IMR-90 (cell line): ENCODE measurements at regions not wholly inside any gene's neighbourhood (a gene's known extent, or its start where the extent isn't known, plus 50 kb on each side); places are given as distances from the start of the nearest gene placed in this dataset.

Experiments used
- ATAC-seq: fragments of 200-7000 bp; cut with Tn5 transposase; 2 replicates; pipeline ENCODE4 v1.9.1; 2020; ENCODE audit warnings: low read depth, mild to moderate bottlenecking, moderate library complexity
- BruUV-seq: library from RNA; stranded (reverse); fragments of 400-500 nt; replicated peaks from 2 replicates; lab custom pipeline; 2021; lab: Mats Ljungman, UMichigan
- CTCF ChIA-PET: fragments of 300-600 bp; formaldehyde crosslinking; extraction: SDS; loops from one replicate; lab custom pipeline; 2021; ENCODE audit warnings: antibody characterized with exemption; lab: Yijun Ruan, JAX
- POLR2A ChIA-PET: fragments of 300-600 bp; sonication (Branson Sonifier 250); formaldehyde crosslinking; loops from one replicate; lab custom pipeline; 2022; ENCODE audit warnings: antibody characterized with exemption; ENCODE audit not compliant: unreplicated experiment; lab: Charles Lee
- DNase-seq: peaks from one replicate; pipeline ENCODE4 v3.0.0; 2013
- H2AFZ ChIP-seq: replicated peaks from 2 replicates; pipeline ENCODE3; 2013; ENCODE audit warnings: low read length, mild to moderate bottlenecking; ENCODE audit not compliant: poor library complexity
- H2AK5ac ChIP-seq: 2 replicates; pipeline ENCODE4 v1.6.1; 2013; ENCODE audit warnings: low read depth, low read length, inconsistent platforms
- H2AK9ac ChIP-seq: replicated peaks from 2 replicates; pipeline ENCODE3; 2013; ENCODE audit warnings: mild to moderate bottlenecking, low read depth, low read length, moderate library complexity; ENCODE audit not compliant: poor library complexity
- H2BK120ac ChIP-seq: 2 replicates; pipeline ENCODE4 v1.6.1; 2013; ENCODE audit warnings: low read depth, low read length, inconsistent platforms
- H2BK15ac ChIP-seq: 3 replicates; pipeline ENCODE4 v1.6.1; 2013; ENCODE audit warnings: low read depth, low read length, inconsistent platforms
- H2BK20ac ChIP-seq: 2 replicates; pipeline ENCODE4 v1.6.1; 2013; ENCODE audit warnings: low read depth, mild to moderate bottlenecking, inconsistent platforms, low read length, moderate library complexity
- H2BK5ac ChIP-seq: 2 replicates; pipeline ENCODE4 v1.6.1; 2013; ENCODE audit warnings: mild to moderate bottlenecking, low read depth, low read length, inconsistent platforms; ENCODE audit not compliant: poor library complexity, severe bottlenecking
- H3K14ac ChIP-seq: replicated peaks from 2 replicates; pipeline ENCODE4 v1.6.1; 2013; ENCODE audit warnings: low read depth, low read length, inconsistent platforms
- H3K18ac ChIP-seq: 2 replicates; pipeline ENCODE4 v1.6.1; 2013; ENCODE audit warnings: low read depth, low read length, control low read depth
- H3K23ac ChIP-seq: 2 replicates; pipeline ENCODE4 v1.6.1; 2013; ENCODE audit warnings: low read depth, low read length, inconsistent platforms
- H3K27ac ChIP-seq: 2 replicates; pipeline ENCODE4 v1.5.1; 2013; ENCODE audit warnings: mild to moderate bottlenecking, control low read depth, low read length; ENCODE audit not compliant: insufficient read depth
- H3K27me3 ChIP-seq: 2 replicates; pipeline ENCODE4 v1.6.1; 2013; ENCODE audit warnings: low read length; ENCODE audit not compliant: control insufficient read depth, insufficient read depth
- H3K36me3 ChIP-seq: 2 replicates; pipeline ENCODE4 v1.6.1; 2013; ENCODE audit warnings: low read length, mixed read lengths; ENCODE audit not compliant: control insufficient read depth, insufficient read depth
- H3K4ac ChIP-seq: 2 replicates; pipeline ENCODE4 v1.6.1; 2013; ENCODE audit warnings: low read depth, low read length, inconsistent platforms
- H3K4me1 ChIP-seq: 2 replicates; pipeline ENCODE4 v1.6.1; 2013; ENCODE audit warnings: low read length, mixed read lengths; ENCODE audit not compliant: control insufficient read depth, insufficient read depth
- H3K4me2 ChIP-seq: 2 replicates; pipeline ENCODE4 v1.6.1; 2013; ENCODE audit warnings: low read depth, mild to moderate bottlenecking, control low read depth, low read length, moderate library complexity
- H3K4me3 ChIP-seq: 2 replicates; pipeline ENCODE4 v1.5.1; 2013; ENCODE audit warnings: low read depth, mild to moderate bottlenecking, control low read depth, low read length, moderate library complexity; ENCODE audit not compliant: insufficient read depth
- H3K56ac ChIP-seq: 2 replicates; pipeline ENCODE4 v1.6.1; 2013; ENCODE audit warnings: low read length, inconsistent platforms; ENCODE audit not compliant: insufficient read depth; ENCODE audit errors: extremely low read depth
- H3K79me1 ChIP-seq, 2 experiments: 2 replicates each; pipeline ENCODE4 v1.6.1; 2013; ENCODE audit warnings: low read length in 2 of 2, inconsistent platforms in 1 of 2, low read depth in 1 of 2
- H3K9ac ChIP-seq: 2 replicates; pipeline ENCODE4 v1.6.1; 2013; ENCODE audit warnings: low read depth, low read length, control low read depth
- H3K9me1 ChIP-seq: 2 replicates; pipeline ENCODE4 v1.6.1; 2013; ENCODE audit warnings: low read length, inconsistent platforms; ENCODE audit not compliant: insufficient read depth
- H3K9me3 ChIP-seq: 2 replicates; pipeline ENCODE4 v1.6.1; 2013; ENCODE audit warnings: low read length; ENCODE audit not compliant: control insufficient read depth, insufficient read depth
- H4K20me1 ChIP-seq: 2 replicates; pipeline ENCODE4 v1.6.1; 2013; ENCODE audit warnings: low read length, inconsistent platforms; ENCODE audit not compliant: insufficient read depth
- H4K5ac ChIP-seq: 2 replicates; pipeline ENCODE4 v1.6.1; 2013; ENCODE audit warnings: mild to moderate bottlenecking, low read depth, low read length, control low read depth
- H4K8ac ChIP-seq, 2 experiments: 2 replicates each; pipeline ENCODE4 v1.6.1; 2013; ENCODE audit warnings: low read depth in 2 of 2, low read length in 2 of 2, control low read depth in 1 of 2, inconsistent platforms in 1 of 2
- H4K91ac ChIP-seq: 2 replicates; pipeline ENCODE4 v1.6.1; 2013; ENCODE audit warnings: low read depth, low read length, inconsistent platforms; ENCODE audit not compliant: insufficient read depth
- BHLHE40 ChIP-seq: fragments of 150-350 bp; IDR thresholded peaks from 2 replicates; pipeline ENCODE4 v1.6.1; 2016; ENCODE audit warnings: mild to moderate bottlenecking, low read depth, low read length
- CEBPB ChIP-seq: IDR thresholded peaks from 2 replicates; pipeline ENCODE4 v1.6.1; 2012; ENCODE audit warnings: low read depth, low read length, improper control_type of control experiment
- CHD1 ChIP-seq: IDR thresholded peaks from 2 replicates; pipeline ENCODE4 v1.6.1; 2012; ENCODE audit warnings: low read depth, low read length, improper control_type of control experiment
- FOS ChIP-seq: fragments of 150-350 bp; IDR thresholded peaks from 2 replicates; pipeline ENCODE4 v1.6.1; 2016; ENCODE audit warnings: low read depth, low read length
- MAFK ChIP-seq: IDR thresholded peaks from 2 replicates; pipeline ENCODE4 v1.6.1; 2012; ENCODE audit warnings: low read depth, low read length, improper control_type of control experiment
- MAZ ChIP-seq: IDR thresholded peaks from 2 replicates; pipeline ENCODE4 v1.6.1; 2012; ENCODE audit warnings: low read depth, mild to moderate bottlenecking, low read length, improper control_type of control experiment, moderate library complexity, borderline replicate concordance
- MXI1 ChIP-seq: IDR thresholded peaks from 2 replicates; pipeline ENCODE4 v1.6.1; 2012; ENCODE audit warnings: low read depth, mild to moderate bottlenecking, low read length, moderate library complexity, borderline replicate concordance
- NFE2L2 ChIP-seq: fragments of 150-350 bp; IDR thresholded peaks from 2 replicates; pipeline ENCODE4 v1.6.1; 2016; ENCODE audit warnings: low read depth, mild to moderate bottlenecking, low read length
- POLR2A ChIP-seq: IDR thresholded peaks from 2 replicates; pipeline ENCODE4 v1.6.1; 2012; ENCODE audit warnings: mild to moderate bottlenecking, low read depth, low read length
- RCOR1 ChIP-seq: IDR thresholded peaks from 2 replicates; pipeline ENCODE4 v1.6.1; 2012; ENCODE audit warnings: mild to moderate bottlenecking, low read length, improper control_type of control experiment; ENCODE audit not compliant: insufficient replicate concordance
- RFX5 ChIP-seq: IDR thresholded peaks from 2 replicates; pipeline ENCODE4 v1.8.0; 2012; ENCODE audit warnings: low read depth, mild to moderate bottlenecking, low read length, moderate library complexity
- SMC3 ChIP-seq: fragments of 150-350 bp; IDR thresholded peaks from 2 replicates; pipeline ENCODE4 v1.6.1; 2016; ENCODE audit warnings: low read depth, mild to moderate bottlenecking, antibody characterized with exemption, low read length, moderate library complexity
- WGBS, 2 experiments: methylation state at CpG; one replicate each; pipeline versions ENCODE4 v1.1.5 to v1.1.7; 2013; ENCODE audit warnings: missing lambda C conversion rate in 2 of 2; ENCODE audit not compliant: insufficient read length in 1 of 2; ENCODE audit errors: extremely low coverage in 2 of 2; 5-methylcytosine and 5-hydroxymethylcytosine counted together
- dilution Hi-C: fragments of 300-500 bp; cut with HindIII; formaldehyde crosslinking; loops from one replicate; pipeline ENCODE4 v1.14.3; 2018; ENCODE audit warnings: low sequenced_read_pairs; ENCODE audit not compliant: unreplicated experiment
- in situ Hi-C: fragments of 300-500 bp; cut with MboI; formaldehyde crosslinking; loops from 3 replicates; pipeline ENCODE4 v1.14.3; 2019; ENCODE audit warnings: low sequenced_read_pairs, inconsistent platforms, mixed read lengths
- intact Hi-C: fragments of 100-400 bp; cut with micrococcal nuclease; formaldehyde crosslinking; loops from 2 replicates; pipeline ENCODE4 v1.10.0; 2022
- TF ChIP-seq, protein P1 (sequence below): conservative IDR thresholded peaks from 2 replicates; pipeline ENCODE4 v1.5.1; 2012; ENCODE audit warnings: mild to moderate bottlenecking, low read depth, low read length, improper control_type of control experiment

- Histone ChIP-seq H4K91ac (no peak overlapping the region), H4K8ac (no peak overlapping the region), H2BK20ac (no peak overlapping the region), H2BK15ac (no peak overlapping the region), H3K4ac (no peak overlapping the region), H3K27ac (no peak overlapping the region), H2BK5ac (no peak overlapping the region), H4K20me1 (no peaks in the 10 kb centered on the region), H3K79me1 (no peaks in the 10 kb centered on the region), H3K14ac (no peak overlapping the region), H3K23ac (no peak overlapping the region), H3K9me1 (no peaks in the 10 kb centered on the region), H3K18ac (no peak overlapping the region), H3K4me2 (no peak overlapping the region), H2AK9ac (no peak overlapping the region), H2AK5ac (no peak overlapping the region), H3K27me3 (no peaks in the 10 kb centered on the region), H2AFZ (no peak overlapping the region), H3K9me3 (no peaks in the 10 kb centered on the region), H4K5ac (no peak overlapping the region), H2BK120ac (no peak overlapping the region), H3K4me1 (no peaks in the 10 kb centered on the region), H3K36me3 (no peaks in the 10 kb centered on the region), H3K9ac (no peak overlapping the region), H3K56ac (no peak overlapping the region), H3K4me3 (no peak overlapping the region)
- intact Hi-C loops, result no loop called here
- in situ Hi-C loops, result loop anchor here (25.0 kb wide), 1 partner anchor 1417 kb away; no protein-coding TSS in a partner anchor
- no peak for TF ChIP-seq CEBPB
- no peak for TF ChIP-seq MXI1
- no peak for TF ChIP-seq MAFK
- no peak for TF ChIP-seq POLR2A
- TF ChIP-seq RFX5, result no peak
- TF ChIP-seq FOS, result no peak
- no peak for TF ChIP-seq NFE2L2
- TF ChIP-seq, protein P1, sequence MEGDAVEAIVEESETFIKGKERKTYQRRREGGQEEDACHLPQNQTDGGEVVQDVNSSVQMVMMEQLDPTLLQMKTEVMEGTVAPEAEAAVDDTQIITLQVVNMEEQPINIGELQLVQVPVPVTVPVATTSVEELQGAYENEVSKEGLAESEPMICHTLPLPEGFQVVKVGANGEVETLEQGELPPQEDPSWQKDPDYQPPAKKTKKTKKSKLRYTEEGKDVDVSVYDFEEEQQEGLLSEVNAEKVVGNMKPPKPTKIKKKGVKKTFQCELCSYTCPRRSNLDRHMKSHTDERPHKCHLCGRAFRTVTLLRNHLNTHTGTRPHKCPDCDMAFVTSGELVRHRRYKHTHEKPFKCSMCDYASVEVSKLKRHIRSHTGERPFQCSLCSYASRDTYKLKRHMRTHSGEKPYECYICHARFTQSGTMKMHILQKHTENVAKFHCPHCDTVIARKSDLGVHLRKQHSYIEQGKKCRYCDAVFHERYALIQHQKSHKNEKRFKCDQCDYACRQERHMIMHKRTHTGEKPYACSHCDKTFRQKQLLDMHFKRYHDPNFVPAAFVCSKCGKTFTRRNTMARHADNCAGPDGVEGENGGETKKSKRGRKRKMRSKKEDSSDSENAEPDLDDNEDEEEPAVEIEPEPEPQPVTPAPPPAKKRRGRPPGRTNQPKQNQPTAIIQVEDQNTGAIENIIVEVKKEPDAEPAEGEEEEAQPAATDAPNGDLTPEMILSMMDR, result no peak
- TF ChIP-seq BHLHE40, result no peak
- no peak for TF ChIP-seq SMC3
- no peak for TF ChIP-seq RCOR1
- TF ChIP-seq CHD1, result no peak
- TF ChIP-seq MAZ, result no peak
- CTCF ChIA-PET, result no interaction called here
- BruUV-seq, result no TSS peak
- WGBS, 2 experiments, result no CpG with 5 or more reads among the region's 1 CpG
- dilution Hi-C loops, result no loop called here
- no peak for ATAC-seq
- POLR2A ChIA-PET, result interaction anchor here (0.7 kb wide), 1 partner anchor 20 kb away, joined by 4 read pairs; no protein-coding TSS in a partner anchor
- no peak for DNase-seq
These were observed 115.2 kb downstream of the TRIM36 start for GRCh38 chr5:115054387-115054951.
